Astrocyte of the cerebellum (primary cell): ENCODE measurements at regions not wholly inside any gene's neighbourhood (a gene's known extent, or its start where the extent isn't known, plus 50 kb on each side); places are given as distances from the start of the nearest gene placed in this dataset.

ENCODE experiments used
- DNase-seq: peaks from one replicate; pipeline ENCODE4 v3.0.0-alpha.2; 2011; ENCODE audit warnings: low read depth
- H3K4me3 ChIP-seq: 2 replicates; pipeline ENCODE4 v1.5.1; 2011; ENCODE audit warnings: mild to moderate bottlenecking, low read depth, low read length, moderate library complexity
- CTCF ChIP-seq: IDR thresholded peaks from 2 replicates; pipeline ENCODE4 v1.5.1; 2012; ENCODE audit warnings: low read length, low read depth, moderate library complexity, mild to moderate bottlenecking; ENCODE audit errors: missing control alignments
- in situ Hi-C: cut with HindIII; loops from 2 replicates; pipeline ENCODE4 v1.10.0; 2017; ENCODE audit warnings: low sequenced_read_pairs

DNA sequence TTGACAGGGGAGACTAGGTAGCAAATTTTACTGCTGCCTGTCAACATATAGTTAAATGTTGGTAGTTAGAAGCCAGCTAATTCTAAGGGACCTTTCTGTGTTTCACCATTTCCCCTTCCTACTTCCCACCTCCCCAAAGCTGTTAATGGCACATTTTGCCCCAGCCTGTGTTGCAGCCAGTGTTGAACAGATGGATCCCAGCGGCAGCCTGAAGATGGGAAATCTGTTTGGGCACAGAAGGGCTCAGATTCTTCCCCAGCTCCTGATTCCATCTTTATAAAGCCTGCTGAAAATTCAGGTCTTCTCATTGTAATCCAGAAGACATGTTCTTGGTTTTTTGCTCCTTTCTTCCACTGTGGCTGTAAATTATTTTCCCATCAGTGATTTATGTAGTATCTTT is 89.0 kb downstream of the SPRY1 start:
- in situ Hi-C loops = no loop called here
- H3K4me3 ChIP-seq = no peak overlapping the region
- no peak for TF ChIP-seq CTCF
- DNase-seq = no peak

DNA sequence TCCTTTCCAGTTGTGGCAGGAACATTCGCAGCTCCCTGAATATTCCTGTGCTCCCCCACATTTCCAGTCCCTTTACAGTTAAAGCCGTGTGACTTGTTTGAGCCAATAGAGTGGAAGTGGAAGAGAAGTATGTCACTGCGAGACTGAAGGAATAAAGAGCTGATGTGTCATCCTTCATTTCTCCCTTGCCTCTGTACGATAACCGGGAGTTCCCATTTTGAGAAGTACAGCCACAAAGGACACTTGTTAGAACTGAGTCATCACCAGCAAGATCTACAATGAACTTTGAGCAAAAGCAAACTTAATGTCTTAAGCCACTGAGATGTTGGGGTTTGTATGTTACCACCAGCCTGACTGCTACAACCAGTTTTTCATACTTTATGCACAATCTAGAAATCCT is 92.3 kb downstream of the SPRY1 start:
- DNase-seq = no peak
- TF ChIP-seq CTCF = no peak

GRCh38 chr4:123495530-123495929 is 98.9 kb downstream of the SPRY1 start:
- no peak for TF ChIP-seq CTCF

More for the DNA sequence above, 92.3 kb downstream of the SPRY1 start:
- H3K4me3 ChIP-seq = no peak overlapping the region
- in situ Hi-C loops = no loop called here

DNA sequence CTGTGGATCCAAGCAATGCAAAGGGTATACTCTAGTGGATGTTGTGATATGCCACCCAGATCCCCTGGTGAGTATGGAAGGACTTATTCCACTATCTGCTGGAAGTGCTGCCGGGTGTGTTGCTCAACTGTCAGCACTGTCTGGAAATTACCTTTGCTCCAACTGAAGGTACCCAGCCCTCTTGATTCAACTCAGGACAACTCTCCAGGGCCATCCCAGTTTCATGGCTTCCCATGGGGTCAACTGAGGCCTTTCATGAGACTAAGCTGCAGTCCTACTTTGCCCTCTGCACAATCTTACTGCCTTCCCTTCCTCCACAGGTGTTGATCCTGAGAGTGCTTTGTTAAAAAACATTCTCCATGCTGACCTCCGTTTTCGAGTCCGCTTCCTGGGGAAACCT is 99.8 kb downstream of the SPRY1 start:
- no peak for DNase-seq
- H3K4me3 ChIP-seq = no peak overlapping the region
- in situ Hi-C loops = no loop called here
- no peak for TF ChIP-seq CTCF

More at GRCh38 chr4:123495530-123495929, 98.9 kb downstream of the SPRY1 start:
- H3K4me3 ChIP-seq = no peak overlapping the region
- in situ Hi-C loops = no loop called here
- DNase-seq = no peak

- in situ Hi-C loops = no loop called here
- no peak for TF ChIP-seq CTCF
- no peak overlapping the region for H3K4me3 ChIP-seq
- DNase-seq = no peak
Observed at GRCh38 chr4:123497340-123497739, 100.7 kb downstream of the SPRY1 start.

GRCh38 chr4:123501733-123502132 is 105.1 kb downstream of the SPRY1 start:
- no peak for TF ChIP-seq CTCF
- H3K4me3 ChIP-seq = no peak overlapping the region
- in situ Hi-C loops = no loop called here
- no peak for DNase-seq
